GM21447 (cell line): ENCODE measurements at regions not wholly inside any gene's neighbourhood (a gene's known extent, or its start where the extent isn't known, plus 50 kb on each side); places are given as distances from the start of the nearest gene placed in this dataset.

Source experiments
- ATAC-seq: cut with Tn5 transposase; IDR thresholded peaks from one replicate; pipeline ENCODE4 v1.9.1; 2021; ENCODE audit not compliant: unreplicated experiment

GRCh38 chr1:229101011-229101871 lies 169.7 kb upstream of the RAB4A start:
- ATAC-seq: no peak

GRCh38 chr1:229102741-229103391 lies 168.0 kb upstream of the RAB4A start:
- ATAC-seq: no peak

GRCh38 chr1:229104654-229105053 lies 166.3 kb upstream of the RAB4A start:
- ATAC-seq: no peak

- ATAC-seq: no peak
These were observed 165.8 kb upstream of the RAB4A start for GRCh38 chr1:229105109-229105508.

DNA sequence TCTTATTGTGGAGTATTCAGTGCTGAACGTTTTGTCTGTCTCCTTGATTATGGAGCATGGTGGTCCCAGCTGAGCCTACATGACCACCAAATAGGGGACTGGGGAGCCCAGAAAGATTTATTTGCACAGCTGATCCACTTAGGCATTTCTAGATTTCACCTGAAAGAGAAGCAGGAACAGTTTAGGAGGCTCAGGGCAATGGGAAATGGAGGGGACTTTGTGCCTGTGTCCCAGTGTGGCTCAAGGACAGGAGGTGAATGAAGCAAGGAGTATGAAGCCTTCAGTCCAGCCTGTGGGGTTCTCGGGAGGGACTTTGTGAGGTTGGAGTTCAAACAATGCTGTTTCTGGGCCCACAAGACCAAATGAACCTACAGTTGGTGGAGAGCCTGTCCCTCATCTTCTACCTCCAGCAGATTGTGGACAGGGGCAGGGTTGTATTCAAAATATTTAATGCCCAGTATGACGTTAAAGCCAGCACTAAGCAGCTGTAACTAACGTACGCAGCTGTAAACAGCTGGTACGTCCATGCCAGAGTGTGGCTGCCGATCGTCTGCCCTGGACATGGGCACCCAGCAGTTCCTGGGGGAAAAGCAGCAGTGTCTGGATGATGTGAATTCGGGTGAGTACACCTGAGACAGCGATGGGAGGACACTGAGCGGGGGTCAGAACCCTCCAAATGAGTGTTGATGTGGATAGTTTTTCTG lies 164.9 kb upstream of the RAB4A start:
- ATAC-seq: no peak

- ATAC-seq: no peak
These were observed 164.3 kb upstream of the RAB4A start for GRCh38 chr1:229106526-229107125.

GRCh38 chr1:229107304-229107815 lies 163.6 kb upstream of the RAB4A start:
- no peak for ATAC-seq

- ATAC-seq: no peak
These were observed 162.9 kb upstream of the RAB4A start for GRCh38 chr1:229107972-229108371.

GRCh38 chr1:229108598-229109201 lies 162.2 kb upstream of the RAB4A start:
- no peak for ATAC-seq

GRCh38 chr1:229109320-229109761 lies 161.6 kb upstream of the RAB4A start:
- ATAC-seq: no peak

DNA sequence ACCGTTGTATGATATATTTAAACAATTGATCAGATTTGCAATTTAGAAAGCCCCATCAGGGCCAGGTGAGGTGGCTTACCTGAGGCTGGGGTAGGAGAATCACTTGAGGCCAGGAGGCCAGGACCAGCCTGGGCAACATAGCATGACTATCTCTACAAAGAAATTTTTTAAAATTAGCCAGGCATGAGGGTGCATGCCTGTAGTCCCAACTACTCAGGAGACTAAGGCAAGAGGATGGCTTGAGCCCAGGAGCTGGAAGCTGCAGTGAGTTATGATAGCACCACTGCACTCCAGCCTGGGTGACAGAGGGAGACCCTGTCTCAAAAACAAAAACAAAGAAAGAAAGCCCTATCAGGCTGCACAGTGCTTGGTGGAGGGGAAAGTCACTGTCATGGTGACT lies 159.9 kb upstream of the RAB4A start:
- no peak for ATAC-seq

GRCh38 chr1:229111703-229112319 lies 159.1 kb upstream of the RAB4A start:
- no peak for ATAC-seq

GRCh38 chr1:229112832-229113548 lies 157.9 kb upstream of the RAB4A start:
- no peak for ATAC-seq

DNA sequence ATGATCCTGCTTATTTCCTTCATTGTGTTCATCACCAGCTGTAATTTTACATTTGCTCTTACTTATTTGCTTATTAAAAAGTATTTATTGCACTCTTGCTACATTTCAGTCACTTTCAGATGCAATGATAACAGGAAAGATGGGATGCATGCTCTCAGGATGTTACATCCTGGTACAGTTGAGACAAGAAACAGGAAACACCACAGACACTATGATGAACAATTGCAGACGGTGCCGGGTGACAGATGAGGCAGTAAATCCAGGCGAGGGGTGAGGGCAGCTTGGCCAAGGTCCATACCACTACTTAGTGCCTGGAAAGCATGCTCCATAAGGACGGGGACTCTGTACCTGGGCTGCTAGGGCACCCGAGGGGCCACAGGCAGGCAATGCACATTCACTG lies 156.6 kb upstream of the RAB4A start:
- no peak for ATAC-seq

DNA sequence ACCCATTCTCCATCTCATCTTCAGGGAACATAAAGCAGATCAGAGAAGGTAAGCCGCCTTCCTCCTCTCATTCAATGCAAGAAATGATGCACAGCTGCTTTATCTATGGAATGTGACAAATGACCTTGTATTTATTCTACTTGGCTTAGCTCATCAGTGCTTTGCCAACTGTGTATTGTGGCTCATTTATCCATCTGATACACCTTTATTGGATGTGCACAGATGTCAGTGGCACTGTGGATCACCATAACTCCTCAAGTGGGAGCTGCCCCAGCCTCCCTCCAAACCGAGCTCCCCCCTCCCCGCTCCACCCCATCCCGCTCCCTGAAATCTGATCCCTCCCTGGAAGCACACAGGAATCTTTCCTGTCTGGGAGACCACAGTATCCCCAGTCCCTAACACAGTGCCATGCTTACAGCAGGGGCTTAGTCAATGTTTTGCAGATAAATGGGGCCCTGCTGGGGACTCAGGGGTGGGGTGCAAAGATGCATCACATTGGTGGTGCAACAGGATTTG lies 156.0 kb upstream of the RAB4A start:
- ATAC-seq: no peak

DNA sequence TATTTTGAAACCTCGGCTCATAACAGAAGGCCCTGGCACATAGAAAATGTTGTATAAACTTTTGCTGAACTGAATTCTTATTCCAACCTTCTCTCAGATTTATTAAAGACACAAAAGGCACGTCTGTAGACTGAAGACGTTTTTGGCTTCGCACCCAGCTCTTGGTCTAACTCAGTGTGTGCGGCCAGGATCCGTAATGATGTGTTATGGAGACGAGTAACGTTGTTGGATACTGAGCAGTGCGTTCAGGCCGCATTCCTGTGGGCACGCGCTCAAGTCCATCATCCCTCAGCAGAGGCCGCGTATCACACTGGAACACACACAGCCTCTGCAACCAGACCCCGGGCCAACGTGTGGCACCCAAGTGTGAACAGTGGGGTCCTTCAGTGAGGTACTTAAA lies 154.8 kb upstream of the RAB4A start:
- no peak for ATAC-seq

DNA sequence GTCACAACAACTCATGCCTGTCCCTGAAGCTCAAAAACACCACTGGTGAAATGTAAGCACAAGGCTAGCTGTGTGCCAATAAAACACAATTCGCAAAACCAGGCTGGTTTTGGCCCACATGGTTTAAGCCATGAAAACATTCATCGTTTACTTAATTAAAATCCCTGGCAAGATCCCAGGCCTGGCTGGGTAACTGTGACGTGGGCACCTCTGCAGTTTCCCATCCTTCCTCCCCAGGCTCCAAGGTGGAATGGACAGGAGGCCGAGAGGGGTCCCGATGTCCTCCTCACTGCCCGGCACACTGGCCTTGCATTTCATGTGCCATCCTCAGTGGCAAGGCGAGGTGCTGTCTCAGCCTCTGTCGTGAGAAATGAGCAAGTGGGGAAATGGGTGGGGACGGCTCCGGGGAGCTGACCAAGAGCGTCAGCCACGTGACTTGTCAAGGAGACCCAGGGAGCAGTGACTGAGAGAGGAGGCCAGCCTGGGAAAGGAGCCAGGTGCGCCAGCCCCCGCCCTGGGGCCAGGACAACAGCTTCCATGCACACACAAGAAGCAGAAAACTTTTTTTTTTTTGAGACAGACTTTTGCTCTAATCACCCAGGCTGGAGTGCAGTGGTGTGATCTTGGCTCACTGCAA lies 153.1 kb upstream of the RAB4A start:
- no peak for ATAC-seq

GRCh38 chr1:229118477-229119061 lies 152.3 kb upstream of the RAB4A start:
- ATAC-seq: no peak

- ATAC-seq: no peak
These were observed 151.8 kb upstream of the RAB4A start for GRCh38 chr1:229119161-229119560.
